ENCODE measurements at regions not wholly inside any gene's neighbourhood (a gene's known extent, or its start where the extent isn't known, plus 50 kb on each side); places are given as distances from the start of the nearest gene placed in this dataset.

DNA sequence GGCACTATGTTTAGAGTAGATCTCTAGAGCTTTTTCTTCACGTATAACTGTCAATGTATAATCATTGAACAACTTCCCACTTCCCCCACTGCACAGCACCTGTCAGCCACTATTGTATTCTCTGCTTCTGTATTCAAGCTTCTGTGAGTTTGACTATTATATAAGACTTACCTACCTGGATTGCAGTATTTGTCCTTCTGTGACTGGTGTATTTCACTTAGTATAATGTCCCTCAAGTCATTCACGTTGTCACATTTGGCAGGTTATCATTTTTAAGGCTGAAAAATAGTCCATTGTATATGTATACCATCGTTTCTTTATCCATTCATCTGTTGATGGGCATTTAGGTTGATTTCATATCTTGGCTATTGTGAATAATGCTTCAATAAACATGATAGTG is 969.5 kb upstream of the B3GALT2 start:
- H3K4me1 ChIP-seq (replicated peaks) = no peaks in the 10 kb centered on the region
- H3K9me3 ChIP-seq (replicated peaks) = no peaks in the 10 kb centered on the region
- no peak for DNase-seq (ENCODE audit: low read depth in 1 of 2, low spot score in 2 of 2)
- H3K27ac ChIP-seq = no peak overlapping the region
- no peak overlapping the region for H3K4me3 ChIP-seq
- H3K27me3 ChIP-seq (replicated peaks) = no peaks in the 10 kb centered on the region
- H3K36me3 ChIP-seq = no peaks in the 10 kb centered on the region

DNA sequence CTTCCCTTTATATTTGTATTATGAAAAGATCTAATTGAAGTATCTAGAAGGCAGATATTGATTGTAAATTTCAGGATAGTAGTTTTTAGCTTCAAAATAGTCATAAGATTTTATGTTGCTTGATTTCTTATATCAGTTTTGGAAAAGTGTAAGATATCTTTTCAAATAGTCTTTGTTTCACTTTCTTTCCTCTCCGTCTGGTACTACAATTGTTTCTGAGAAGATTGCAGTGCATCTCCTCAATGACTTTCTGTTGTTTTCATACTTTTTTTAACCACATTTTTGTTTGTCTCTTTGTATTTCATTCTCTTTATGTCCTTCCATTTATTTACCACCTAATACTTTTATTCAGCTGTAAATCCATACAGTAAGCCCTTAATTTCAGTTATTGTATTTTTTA is 964.6 kb upstream of the B3GALT2 start:
- no peak overlapping the region for H3K4me3 ChIP-seq
- no peaks in the 10 kb centered on the region for H3K36me3 ChIP-seq
- H3K9me3 ChIP-seq (replicated peaks) = no peaks in the 10 kb centered on the region
- H3K27ac ChIP-seq = no peak overlapping the region
- H3K4me1 ChIP-seq (replicated peaks) = no peaks in the 10 kb centered on the region
- no peak for DNase-seq (ENCODE audit: low read depth in 1 of 2, low spot score in 2 of 2)
- H3K27me3 ChIP-seq (replicated peaks) = no peaks in the 10 kb centered on the region

DNA sequence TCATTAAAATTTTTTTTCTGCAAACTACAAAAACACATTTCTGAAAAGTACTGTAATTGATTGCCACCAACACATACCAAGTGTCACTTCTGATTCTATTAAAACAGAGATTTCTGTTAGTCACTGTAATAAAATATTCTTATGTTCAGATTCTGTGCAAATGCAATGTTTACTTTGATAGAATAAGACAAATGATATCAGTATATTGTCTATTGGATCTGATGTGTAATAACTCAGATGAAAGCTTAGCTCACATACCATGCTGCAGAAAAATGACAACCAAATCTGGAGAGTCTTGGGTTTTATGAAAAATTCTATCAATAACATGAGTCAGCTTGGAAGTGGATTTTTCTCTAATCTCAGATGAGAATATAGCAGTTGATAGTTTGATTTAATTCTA is 963.8 kb upstream of the B3GALT2 start:
- no peak for DNase-seq (ENCODE audit: low read depth in 1 of 2, low spot score in 2 of 2)
- H3K36me3 ChIP-seq = no peaks in the 10 kb centered on the region
- no peaks in the 10 kb centered on the region for H3K9me3 ChIP-seq (replicated peaks)
- no peak overlapping the region for H3K4me3 ChIP-seq
- H3K27me3 ChIP-seq (replicated peaks) = no peaks in the 10 kb centered on the region
- H3K4me1 ChIP-seq (replicated peaks) = no peaks in the 10 kb centered on the region
- no peak overlapping the region for H3K27ac ChIP-seq

DNA sequence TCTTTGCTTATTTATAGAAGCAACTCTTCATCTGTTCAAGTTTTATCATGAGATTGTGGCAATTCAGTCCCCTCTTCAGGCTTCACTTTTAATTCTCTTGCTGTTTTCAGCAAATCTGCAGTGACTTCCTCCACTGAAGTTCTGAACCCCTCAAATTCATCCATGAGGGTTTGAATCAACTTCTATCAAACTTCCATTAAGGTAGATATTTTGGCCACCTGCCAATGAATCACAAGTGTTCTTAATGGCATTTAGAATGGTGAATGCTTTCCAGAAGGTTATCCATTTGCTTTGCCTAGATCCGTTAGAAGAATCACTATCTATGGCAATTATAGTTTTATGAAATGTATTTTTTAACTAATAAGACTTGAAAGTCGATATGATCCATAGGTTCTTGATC is 946.7 kb upstream of the B3GALT2 start:
- no peak overlapping the region for H3K4me3 ChIP-seq
- no peak for DNase-seq (ENCODE audit: low read depth in 1 of 2, low spot score in 2 of 2)
- H3K27ac ChIP-seq = no peak overlapping the region
- no peaks in the 10 kb centered on the region for H3K4me1 ChIP-seq (replicated peaks)
- no peaks in the 10 kb centered on the region for H3K9me3 ChIP-seq (replicated peaks)
- H3K36me3 ChIP-seq = no peaks in the 10 kb centered on the region
- H3K27me3 ChIP-seq (replicated peaks) = no peaks in the 10 kb centered on the region

DNA sequence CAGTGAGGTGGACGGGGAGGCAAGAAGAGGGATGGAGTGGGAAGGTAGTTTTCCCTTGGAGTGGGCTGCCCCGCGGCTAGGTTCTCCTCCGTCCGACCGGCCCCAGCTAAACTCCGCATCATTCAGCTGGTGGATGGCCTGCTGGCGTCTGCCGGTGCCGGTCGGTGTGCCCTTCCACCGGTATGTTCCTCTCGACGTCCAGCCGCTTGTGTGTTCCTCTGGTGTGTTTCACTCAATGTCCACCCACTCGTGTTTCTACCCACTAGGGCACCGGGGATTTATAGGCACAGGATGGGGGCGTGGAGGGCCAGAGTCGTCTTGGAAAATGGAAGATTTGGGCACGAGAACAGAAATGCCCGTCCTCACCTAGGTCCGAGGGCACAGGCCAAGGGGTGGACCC is 931.7 kb upstream of the B3GALT2 start:
- no peaks in the 10 kb centered on the region for H3K4me1 ChIP-seq (replicated peaks)
- no peaks in the 10 kb centered on the region for H3K27me3 ChIP-seq (replicated peaks)
- no peak for DNase-seq (ENCODE audit: low read depth in 1 of 2, low spot score in 2 of 2)
- H3K27ac ChIP-seq = no peak overlapping the region
- no peaks in the 10 kb centered on the region for H3K9me3 ChIP-seq (replicated peaks)
- no peak overlapping the region for H3K4me3 ChIP-seq
- no peaks in the 10 kb centered on the region for H3K36me3 ChIP-seq

DNA sequence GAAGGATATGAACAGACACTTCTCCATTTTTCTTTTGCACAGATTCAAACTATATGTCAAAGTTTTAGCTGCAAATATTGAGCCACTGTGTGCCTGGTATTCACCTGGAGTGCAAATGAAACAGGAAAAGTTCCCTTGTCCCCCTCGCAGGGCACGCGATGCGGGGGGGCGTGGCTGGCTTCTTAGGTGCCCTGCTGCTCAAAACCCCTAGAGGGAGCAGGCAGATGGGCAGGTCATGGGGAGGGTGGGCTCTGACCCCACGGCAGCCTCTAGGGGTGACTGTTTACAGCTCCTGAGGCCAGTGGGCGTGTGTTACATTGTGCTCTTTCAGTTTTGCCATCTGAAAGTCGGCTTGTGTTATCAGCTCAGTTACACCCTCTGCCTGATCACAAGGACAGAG is 931.2 kb upstream of the B3GALT2 start:
- DNase-seq (ENCODE audit: low read depth in 1 of 2, low spot score in 2 of 2) = no peak
- H3K27me3 ChIP-seq (replicated peaks) = no peaks in the 10 kb centered on the region

DNA sequence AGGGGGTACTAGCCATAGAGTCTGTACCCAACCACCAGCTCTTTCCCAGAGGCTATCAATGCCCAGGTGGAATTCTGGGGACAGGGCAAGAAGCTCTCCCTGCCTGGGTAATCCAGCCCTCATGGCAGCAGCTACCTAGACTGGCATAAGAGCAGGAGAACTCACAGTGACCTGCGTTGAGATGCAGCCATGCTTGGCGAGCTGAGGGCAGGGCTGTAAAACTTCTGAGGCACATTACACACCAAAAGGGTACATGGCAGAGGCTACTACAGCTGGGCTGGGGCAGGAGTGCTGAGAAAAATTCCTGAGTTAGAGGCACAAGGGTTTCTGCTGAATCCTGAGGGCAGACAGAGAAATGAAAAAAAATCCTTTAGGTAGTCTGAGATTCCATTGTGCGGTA is 927.9 kb upstream of the B3GALT2 start:
- H3K4me3 ChIP-seq = no peak overlapping the region
- no peaks in the 10 kb centered on the region for H3K36me3 ChIP-seq
- no peaks in the 10 kb centered on the region for H3K9me3 ChIP-seq (replicated peaks)
- no peak for DNase-seq (ENCODE audit: low read depth in 1 of 2, low spot score in 2 of 2)
- H3K27ac ChIP-seq = no peak overlapping the region
- H3K4me1 ChIP-seq (replicated peaks) = no peaks in the 10 kb centered on the region
- H3K27me3 ChIP-seq (replicated peaks) = no peaks in the 10 kb centered on the region

More for the DNA sequence above, 931.2 kb upstream of the B3GALT2 start:
- Histone ChIP-seq H3K4me1 (replicated peaks) (no peaks in the 10 kb centered on the region), H3K36me3 (no peaks in the 10 kb centered on the region), H3K9me3 (replicated peaks) (no peaks in the 10 kb centered on the region), H3K27ac (no peak overlapping the region), H3K4me3 (no peak overlapping the region)

DNA sequence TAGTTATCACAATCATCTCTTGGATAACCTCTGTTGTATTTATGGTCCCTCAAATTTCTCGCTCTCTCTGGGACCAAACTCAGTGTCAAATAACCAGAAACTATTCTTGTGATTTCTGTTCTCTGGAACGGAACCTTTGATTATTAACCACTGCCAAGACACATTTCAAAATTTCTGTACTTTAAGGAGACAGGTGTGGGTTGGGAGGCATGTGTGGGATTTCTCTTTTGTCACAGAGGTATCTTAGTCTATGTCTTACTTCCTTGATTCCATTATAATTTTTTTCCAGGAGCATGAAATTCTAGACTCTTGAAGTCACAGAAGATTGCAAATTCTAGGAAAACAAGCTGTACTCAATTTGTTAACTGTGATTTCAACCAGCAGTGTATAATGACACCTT is 919.0 kb upstream of the B3GALT2 start:
- Histone ChIP-seq H3K9me3 (replicated peaks) (no peaks in the 10 kb centered on the region), H3K36me3 (no peaks in the 10 kb centered on the region), H3K27ac (no peak overlapping the region), H3K4me1 (replicated peaks) (no peaks in the 10 kb centered on the region), H3K27me3 (replicated peaks) (no peaks in the 10 kb centered on the region), H3K4me3 (no peak overlapping the region)
- no peak for DNase-seq (ENCODE audit: low read depth in 1 of 2, low spot score in 2 of 2)

DNA sequence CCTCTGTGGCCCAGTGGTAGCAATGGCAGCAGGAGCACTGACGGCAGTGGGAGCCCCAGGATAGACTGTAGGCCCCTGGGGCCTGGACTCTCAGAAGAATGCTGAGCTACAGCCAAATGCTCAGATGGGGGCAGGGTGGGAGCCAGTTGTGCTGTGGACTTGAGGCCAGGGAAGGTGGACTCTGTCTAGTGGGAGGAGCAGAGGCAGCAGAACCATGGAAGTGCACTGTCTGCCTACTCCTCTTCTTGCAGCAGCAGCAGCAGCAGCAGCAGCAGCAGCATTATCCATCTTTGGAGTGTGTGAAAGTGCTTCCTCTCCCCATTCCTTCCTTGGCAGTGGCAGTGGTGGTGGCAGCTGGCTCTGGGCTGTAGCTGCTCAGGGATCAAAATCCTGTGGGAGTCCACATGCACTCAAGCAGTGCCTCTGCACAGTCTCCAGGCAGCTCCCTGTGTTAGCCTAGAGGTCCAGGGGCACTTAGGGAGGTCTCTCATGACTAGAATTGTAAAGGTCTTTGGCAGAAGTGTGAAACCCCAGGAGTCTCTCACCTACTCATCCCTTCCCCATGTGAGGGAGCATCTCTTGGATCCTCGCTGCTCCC is 917.9 kb upstream of the B3GALT2 start:
- Histone ChIP-seq H3K36me3 (no peaks in the 10 kb centered on the region), H3K4me3 (no peak overlapping the region), H3K9me3 (replicated peaks) (no peaks in the 10 kb centered on the region), H3K27ac (no peak overlapping the region), H3K4me1 (replicated peaks) (no peaks in the 10 kb centered on the region), H3K27me3 (replicated peaks) (no peaks in the 10 kb centered on the region)
- DNase-seq (ENCODE audit: low read depth in 1 of 2, low spot score in 2 of 2) = no peak

DNA sequence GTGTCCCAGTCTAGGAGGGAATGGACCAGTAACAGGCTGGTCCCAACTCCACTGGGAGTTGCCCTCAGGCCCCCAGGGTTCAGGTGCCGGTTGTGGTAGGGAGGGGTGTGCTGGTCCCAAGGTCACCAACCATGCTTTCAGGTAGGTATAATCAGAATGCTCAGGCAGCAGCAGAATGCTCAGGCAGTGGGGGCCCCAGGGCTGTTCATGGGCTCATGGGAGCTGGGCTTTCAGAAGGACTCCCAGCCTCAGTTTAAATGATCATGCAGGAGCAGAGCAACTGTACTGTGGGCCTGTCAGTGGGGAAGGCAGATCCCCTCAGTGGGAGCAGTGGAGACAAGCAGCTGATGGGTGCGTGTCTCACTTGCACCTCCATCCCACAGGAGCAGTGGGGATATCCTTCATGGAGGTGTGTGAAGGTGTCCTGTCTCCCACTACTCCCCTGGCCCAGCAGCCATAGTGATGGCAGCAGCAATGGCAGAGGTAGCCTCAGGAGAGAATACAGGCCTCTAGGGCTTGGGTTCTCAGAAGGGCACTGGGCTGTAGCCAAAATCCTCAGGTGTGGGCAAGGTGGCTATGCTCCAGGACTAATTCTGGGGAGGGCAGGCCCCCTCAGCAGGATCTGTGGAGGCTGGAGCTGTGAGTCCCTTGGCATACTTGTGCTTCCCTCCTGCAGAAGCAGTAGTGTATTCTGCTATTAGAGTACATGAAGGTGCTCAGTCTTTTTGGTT is 917.3 kb upstream of the B3GALT2 start:
- H3K36me3 ChIP-seq = no peaks in the 10 kb centered on the region
- H3K27ac ChIP-seq = no peak overlapping the region
- no peaks in the 10 kb centered on the region for H3K9me3 ChIP-seq (replicated peaks)
- no peak for DNase-seq (ENCODE audit: low read depth in 1 of 2, low spot score in 2 of 2)
- H3K4me3 ChIP-seq = no peak overlapping the region
- H3K4me1 ChIP-seq (replicated peaks) = no peaks in the 10 kb centered on the region
- H3K27me3 ChIP-seq (replicated peaks) = no peaks in the 10 kb centered on the region

DNA sequence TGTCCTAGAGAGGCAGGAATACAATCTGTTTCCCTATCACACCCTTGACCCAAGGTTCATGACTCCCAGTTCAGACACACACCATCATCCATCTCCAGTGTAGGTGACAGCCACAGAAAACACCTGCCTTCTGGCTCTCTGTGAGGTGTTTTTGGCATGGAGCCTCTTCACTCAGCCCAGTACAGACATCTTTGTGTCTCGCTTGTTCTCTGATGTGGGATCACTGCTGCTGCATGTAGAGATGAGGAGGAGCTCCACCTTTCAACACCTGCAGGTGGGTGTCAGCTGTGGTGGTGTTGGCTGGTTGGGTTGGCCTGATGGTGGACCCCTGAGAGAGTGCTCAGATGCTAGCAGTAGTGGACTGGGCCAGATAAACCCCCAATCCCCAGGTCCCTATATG is 916.7 kb upstream of the B3GALT2 start:
- H3K36me3 ChIP-seq = no peaks in the 10 kb centered on the region
- H3K27ac ChIP-seq = no peak overlapping the region
- no peak overlapping the region for H3K4me3 ChIP-seq
- DNase-seq (ENCODE audit: low read depth in 1 of 2, low spot score in 2 of 2) = no peak
- no peaks in the 10 kb centered on the region for H3K4me1 ChIP-seq (replicated peaks)
- no peaks in the 10 kb centered on the region for H3K27me3 ChIP-seq (replicated peaks)
- no peaks in the 10 kb centered on the region for H3K9me3 ChIP-seq (replicated peaks)

DNA sequence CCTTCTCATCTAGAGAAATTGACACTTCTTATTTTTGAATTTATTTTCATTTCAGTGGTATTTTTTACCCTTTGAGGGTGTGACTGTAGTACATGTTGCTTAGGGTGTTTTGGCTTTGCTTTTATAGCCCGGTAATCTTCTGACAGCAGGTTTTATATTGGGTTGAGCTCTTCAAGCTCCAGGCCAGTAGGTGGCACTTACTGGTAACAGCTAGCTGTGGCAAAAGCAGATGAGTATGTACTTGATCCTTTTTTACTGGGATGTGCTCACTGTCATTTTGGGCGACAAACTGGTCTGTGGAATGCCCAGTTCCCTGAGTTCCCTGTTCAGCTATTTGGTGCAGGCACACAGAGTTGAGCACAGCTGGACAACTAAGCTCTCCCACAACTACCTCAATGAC is 916.2 kb upstream of the B3GALT2 start:
- DNase-seq (ENCODE audit: low read depth in 1 of 2, low spot score in 2 of 2) = no peak
- no peaks in the 10 kb centered on the region for H3K27me3 ChIP-seq (replicated peaks)

DNA sequence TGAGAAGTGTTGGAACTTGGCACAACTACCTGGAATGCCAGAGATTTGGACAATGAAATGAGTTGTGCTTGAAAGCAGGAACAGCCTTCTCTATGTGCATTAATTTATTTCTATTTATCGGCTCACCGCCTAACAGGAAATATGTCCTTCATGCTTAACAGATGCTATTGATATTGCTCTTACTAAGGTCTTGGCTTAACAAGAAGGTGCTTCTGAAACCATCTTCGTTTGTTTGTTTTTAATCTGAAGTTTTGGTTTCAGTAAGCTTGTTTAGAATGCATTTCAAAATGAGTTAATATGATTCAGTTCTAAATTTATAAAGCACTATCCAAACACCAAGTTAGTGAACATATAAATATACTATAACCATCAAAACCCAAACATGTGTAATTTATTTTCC is 898.3 kb upstream of the B3GALT2 start:
- DNase-seq (ENCODE audit: low read depth in 1 of 2, low spot score in 2 of 2) = no peak
- Histone ChIP-seq H3K4me3 (no peak overlapping the region), H3K9me3 (replicated peaks) (no peaks in the 10 kb centered on the region; the same call in 1 of the 2 replicates), H3K27ac (no peak overlapping the region), H3K4me1 (replicated peaks) (no peaks in the 10 kb centered on the region), H3K27me3 (replicated peaks) (0 out of 2 replicates have a peak, but pooled peaks cover 3% of the 10 kb centered on the region), H3K36me3 (no peaks in the 10 kb centered on the region)

More for the DNA sequence above, 916.2 kb upstream of the B3GALT2 start:
- Histone ChIP-seq H3K4me1 (replicated peaks) (no peaks in the 10 kb centered on the region), H3K36me3 (no peaks in the 10 kb centered on the region), H3K9me3 (replicated peaks) (no peaks in the 10 kb centered on the region), H3K4me3 (no peak overlapping the region), H3K27ac (no peak overlapping the region)

DNA sequence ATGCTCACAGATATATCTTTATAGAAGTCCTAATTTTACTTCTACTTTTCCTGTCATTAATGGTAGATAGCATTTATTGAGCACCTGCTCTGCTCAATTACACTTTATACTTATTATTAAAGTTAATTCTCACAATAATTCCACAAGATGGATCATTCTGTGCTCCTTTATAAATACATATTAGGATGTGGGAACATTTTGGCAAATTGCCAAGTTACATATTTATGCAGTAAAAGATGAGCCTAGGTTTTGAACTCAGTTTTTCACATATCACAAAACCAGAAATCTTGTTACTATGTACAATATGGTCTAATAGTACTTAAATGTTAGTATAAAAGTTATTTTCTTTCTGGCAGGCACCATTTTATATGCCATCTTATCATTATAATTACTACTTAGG is 895.0 kb upstream of the B3GALT2 start:
- Histone ChIP-seq H3K4me3 (no peak overlapping the region), H3K36me3 (no peaks in the 10 kb centered on the region), H3K27me3 (replicated peaks) (0 out of 2 replicates have a peak, but pooled peaks cover 3% of the 10 kb centered on the region), H3K27ac (no peak overlapping the region), H3K4me1 (replicated peaks) (no peaks in the 10 kb centered on the region), H3K9me3 (replicated peaks) (no peaks in the 10 kb centered on the region; the same call in 1 of the 2 replicates)
- DNase-seq (ENCODE audit: low read depth in 1 of 2, low spot score in 2 of 2) = no peak

Measured in SJSA1 (cell line).